ENCODE measurements at regions not wholly inside any gene's neighbourhood (a gene's known extent, or its start where the extent isn't known, plus 50 kb on each side); places are given as distances from the start of the nearest gene placed in this dataset.

DNA sequence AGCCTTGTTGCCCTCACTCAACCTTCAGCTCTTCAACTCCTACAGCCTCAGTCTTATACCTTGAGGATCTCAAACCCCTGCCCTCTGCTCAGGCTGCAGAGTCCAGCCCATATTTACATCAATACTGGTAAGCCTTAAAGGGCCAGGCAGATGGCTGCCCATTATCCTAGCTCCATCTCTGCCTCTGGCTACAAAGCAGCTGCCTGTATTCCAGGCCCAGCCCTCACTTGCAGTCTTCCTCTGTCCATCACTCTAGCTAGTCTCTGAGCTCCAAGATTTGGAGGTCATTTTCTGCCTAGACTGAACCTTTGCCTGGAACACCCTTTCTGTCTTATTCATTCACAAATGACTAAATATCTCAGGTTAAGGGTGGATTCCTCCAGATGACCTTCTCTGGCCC lies 50.2 kb upstream of the GALNT10 start:
- TF ChIP-seq, protein P1, sequence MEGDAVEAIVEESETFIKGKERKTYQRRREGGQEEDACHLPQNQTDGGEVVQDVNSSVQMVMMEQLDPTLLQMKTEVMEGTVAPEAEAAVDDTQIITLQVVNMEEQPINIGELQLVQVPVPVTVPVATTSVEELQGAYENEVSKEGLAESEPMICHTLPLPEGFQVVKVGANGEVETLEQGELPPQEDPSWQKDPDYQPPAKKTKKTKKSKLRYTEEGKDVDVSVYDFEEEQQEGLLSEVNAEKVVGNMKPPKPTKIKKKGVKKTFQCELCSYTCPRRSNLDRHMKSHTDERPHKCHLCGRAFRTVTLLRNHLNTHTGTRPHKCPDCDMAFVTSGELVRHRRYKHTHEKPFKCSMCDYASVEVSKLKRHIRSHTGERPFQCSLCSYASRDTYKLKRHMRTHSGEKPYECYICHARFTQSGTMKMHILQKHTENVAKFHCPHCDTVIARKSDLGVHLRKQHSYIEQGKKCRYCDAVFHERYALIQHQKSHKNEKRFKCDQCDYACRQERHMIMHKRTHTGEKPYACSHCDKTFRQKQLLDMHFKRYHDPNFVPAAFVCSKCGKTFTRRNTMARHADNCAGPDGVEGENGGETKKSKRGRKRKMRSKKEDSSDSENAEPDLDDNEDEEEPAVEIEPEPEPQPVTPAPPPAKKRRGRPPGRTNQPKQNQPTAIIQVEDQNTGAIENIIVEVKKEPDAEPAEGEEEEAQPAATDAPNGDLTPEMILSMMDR (IDR thresholded peaks at IDR 0.05; ENCODE audit: low read length, missing control alignments): no peak
- H3K4me3 ChIP-seq (replicated peaks; ENCODE audit: low read depth, low read length): no peak overlapping the region
- DNase-seq (ENCODE audit: low read depth): no peak
